ENCODE measurements at regions not wholly inside any gene's neighbourhood (a gene's known extent, or its start where the extent isn't known, plus 50 kb on each side); places are given as distances from the start of the nearest gene placed in this dataset.

GRCh38 chr2:189341077-189341476 lies 100.2 kb upstream of the WDR75 start:
- H2BK5ac ChIP-seq (ENCODE audit: low read depth, low read length, poor library complexity, severe bottlenecking) = no peak overlapping the region
- H3K56ac ChIP-seq (ENCODE audit: extremely low read depth, insufficient read depth, low read length) = no peak overlapping the region
- ATAC-seq (ENCODE audit: low read depth) (no peak), DNase-seq (no peak)
- H2BK20ac ChIP-seq (ENCODE audit: low read depth, low read length) = no peak overlapping the region
- peaks cover 16% of the 10 kb centered on the region for H3K9me3 ChIP-seq (ENCODE audit: control insufficient read depth, insufficient read depth, low read length)
- ChIA-PET POLR2A (ENCODE audit: unreplicated experiment) (no interaction called here), CTCF (interaction anchor here (1.1 kb wide), 1 partner anchor 15 kb away, joined by 3 read pairs; no protein-coding TSS in a partner anchor)
- H2AFZ ChIP-seq (replicated peaks; ENCODE audit: low read length, poor library complexity) = no peak overlapping the region
- H3K9ac ChIP-seq (ENCODE audit: low read depth, low read length) = no peak overlapping the region
- no peak overlapping the region for H2AK5ac ChIP-seq (ENCODE audit: low read depth, low read length)
- H4K20me1 ChIP-seq (ENCODE audit: insufficient read depth, low read length) = no peaks in the 10 kb centered on the region
- no peak overlapping the region for H3K4me3 ChIP-seq (ENCODE audit: insufficient read depth, low read depth, low read length)
- H3K36me3 ChIP-seq (ENCODE audit: control insufficient read depth, insufficient read depth, low read length) = no peaks in the 10 kb centered on the region
- H2BK15ac ChIP-seq (ENCODE audit: low read depth, low read length) = 0 out of 3 replicates have a peak overlapping the region, but pooled peaks have one; percentile 43
- H3K4me1 ChIP-seq (ENCODE audit: control insufficient read depth, insufficient read depth, low read length) = peaks cover 5% of the 10 kb centered on the region
- dilution Hi-C loops (cut with HindIII; ENCODE audit: low sequenced_read_pairs, unreplicated experiment) = no loop called here
- no peak overlapping the region for H2BK120ac ChIP-seq (ENCODE audit: low read depth, low read length)
- 0 out of 2 replicates have a peak, but pooled peaks cover 4% of the 10 kb centered on the region for H3K9me1 ChIP-seq (ENCODE audit: insufficient read depth, low read length)
- in situ Hi-C loops (cut with MboI; ENCODE audit: low sequenced_read_pairs) = no loop called here
- no peak overlapping the region for H3K27ac ChIP-seq (ENCODE audit: insufficient read depth, low read length)
- no peak overlapping the region for H4K8ac ChIP-seq (ENCODE audit: low read depth in 2 of 2, low read length in 2 of 2)
- H3K4ac ChIP-seq (ENCODE audit: low read depth, low read length) = no peak overlapping the region
- intact Hi-C loops (cut with micrococcal nuclease) = no loop called here
- H2AK9ac ChIP-seq (replicated peaks; ENCODE audit: low read depth, low read length, poor library complexity) = no peak overlapping the region
- H3K79me1 ChIP-seq (ENCODE audit: low read depth in 1 of 2, low read length in 2 of 2) = no peaks in the 10 kb centered on the region
- H3K27me3 ChIP-seq (ENCODE audit: control insufficient read depth, insufficient read depth, low read length) = no peaks in the 10 kb centered on the region
- no TSS peak for BruUV-seq (replicated peaks)
- H3K4me2 ChIP-seq (ENCODE audit: low read depth, low read length) = no peak overlapping the region
- no peak overlapping the region for H3K23ac ChIP-seq (ENCODE audit: low read depth, low read length)
- H4K91ac ChIP-seq (ENCODE audit: insufficient read depth, low read depth, low read length) = no peak overlapping the region
- no peak overlapping the region for H3K14ac ChIP-seq (replicated peaks; ENCODE audit: low read depth, low read length)
- no peak for TF ChIP-seq RAD21 (IDR thresholded peaks at IDR 0.05; ENCODE audit: low read length)
- no peak for TF ChIP-seq CHD1 (IDR thresholded peaks at IDR 0.05; ENCODE audit: low read depth, low read length)
- TF ChIP-seq MXI1 (IDR thresholded peaks at IDR 0.05; ENCODE audit: borderline replicate concordance, low read depth, low read length) = no peak
- TF ChIP-seq POLR2A (IDR thresholded peaks at IDR 0.05; ENCODE audit: low read depth, low read length) = no peak
- TF ChIP-seq SMC3 (IDR thresholded peaks at IDR 0.05; ENCODE audit: low read depth, low read length) = no peak
- no peak for TF ChIP-seq USF2 (IDR thresholded peaks at IDR 0.05; ENCODE audit: low read depth, low read length)
- H3K18ac ChIP-seq (ENCODE audit: low read depth, low read length) = no peak overlapping the region
- H4K5ac ChIP-seq (ENCODE audit: low read depth, low read length) = no peak overlapping the region
- WGBS, 2 experiments (ENCODE audit: extremely low coverage in 2 of 2, insufficient read length in 1 of 2) = no CpG with 5 or more reads among the region's 1 CpG

All from IMR-90 (cell line).